ENCODE measurements at regions not wholly inside any gene's neighbourhood (a gene's known extent, or its start where the extent isn't known, plus 50 kb on each side); places are given as distances from the start of the nearest gene placed in this dataset.
A peak's percentile ranks its signal among the peaks of the same experiment; 100 is the strongest.
"Not testable (repeated sequence)": the region's sequence is repeated elsewhere in the genome, so short reads cannot be mapped to it uniquely, and the experiment has no call there.

DNA sequence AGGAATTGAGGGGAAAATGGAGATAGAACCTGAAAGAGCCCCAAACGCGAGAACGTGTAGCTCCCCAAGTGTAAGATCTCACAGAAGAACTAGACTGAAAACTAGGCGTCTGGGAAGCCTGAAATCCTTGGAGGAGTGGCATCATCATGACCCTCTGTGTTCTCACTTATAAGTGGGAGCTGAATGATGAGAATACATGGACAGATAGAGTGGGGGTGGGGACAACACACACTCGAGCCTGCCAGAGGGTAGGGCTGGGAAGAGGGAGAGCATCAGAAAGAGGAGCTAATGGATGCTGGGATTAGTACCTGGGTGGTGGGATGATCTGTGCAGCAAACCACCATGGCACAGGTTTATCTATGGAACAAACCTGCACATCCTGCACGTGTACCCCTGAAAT is 258.7 kb upstream of the NOTCH2NLA start:
- H3K27ac ChIP-seq: not testable (repeated sequence)

DNA sequence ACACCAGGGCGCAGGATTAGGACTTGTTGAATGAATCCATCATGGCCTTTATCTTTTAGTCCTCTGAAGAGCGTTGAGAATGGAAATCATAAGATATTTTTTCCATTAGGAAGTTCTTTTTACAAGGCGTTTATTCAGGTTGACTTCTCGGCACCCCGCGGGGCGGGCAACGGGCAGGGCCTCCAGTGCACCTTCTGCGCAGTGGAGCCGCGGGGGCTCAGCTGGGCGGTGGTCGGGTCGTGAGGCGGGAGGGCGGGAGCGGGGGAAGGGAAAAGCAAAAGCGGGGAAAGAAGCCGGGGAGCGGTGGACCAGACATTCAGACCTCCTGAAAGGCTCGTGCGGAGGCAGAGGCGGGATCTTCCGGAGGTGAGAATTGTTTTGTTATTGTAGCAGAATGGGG is 258.3 kb upstream of the NOTCH2NLA start:
- H3K27ac ChIP-seq: not testable (repeated sequence)

DNA sequence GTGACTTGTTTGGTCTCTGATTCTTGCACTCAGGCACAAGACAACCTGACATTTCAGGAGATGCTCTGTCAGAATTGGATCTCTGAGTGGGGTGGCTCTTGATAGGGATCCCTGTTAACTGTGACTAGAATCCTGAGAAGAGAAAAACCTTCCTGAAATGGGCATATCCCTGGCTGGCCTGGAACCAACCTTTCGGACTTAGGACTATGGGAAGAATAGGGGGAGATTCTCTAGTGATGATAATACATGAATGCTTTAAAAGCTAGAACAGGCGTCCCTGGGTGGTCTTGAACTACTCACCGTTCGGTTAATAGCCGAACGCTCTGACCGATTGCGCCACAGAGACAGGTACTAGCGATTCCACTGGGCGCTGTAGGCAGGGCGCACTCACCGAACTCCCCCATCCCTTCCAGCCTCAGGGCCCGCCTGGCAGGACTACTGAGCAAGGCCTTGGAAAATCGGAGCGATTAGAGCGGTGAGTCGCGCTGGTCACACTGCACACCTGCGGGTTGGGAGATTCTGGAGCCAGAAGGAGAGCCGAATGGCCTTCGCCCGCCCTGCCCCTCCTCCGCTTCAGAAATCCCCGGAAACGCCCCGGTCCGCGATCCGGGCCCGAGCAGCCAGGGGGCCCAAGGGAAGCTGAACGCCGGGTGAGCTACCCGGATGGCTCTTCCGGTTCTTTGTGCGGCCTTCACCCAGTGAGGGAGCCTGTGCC is 257.6 kb upstream of the NOTCH2NLA start:
- H3K27ac ChIP-seq: not testable (repeated sequence)

DNA sequence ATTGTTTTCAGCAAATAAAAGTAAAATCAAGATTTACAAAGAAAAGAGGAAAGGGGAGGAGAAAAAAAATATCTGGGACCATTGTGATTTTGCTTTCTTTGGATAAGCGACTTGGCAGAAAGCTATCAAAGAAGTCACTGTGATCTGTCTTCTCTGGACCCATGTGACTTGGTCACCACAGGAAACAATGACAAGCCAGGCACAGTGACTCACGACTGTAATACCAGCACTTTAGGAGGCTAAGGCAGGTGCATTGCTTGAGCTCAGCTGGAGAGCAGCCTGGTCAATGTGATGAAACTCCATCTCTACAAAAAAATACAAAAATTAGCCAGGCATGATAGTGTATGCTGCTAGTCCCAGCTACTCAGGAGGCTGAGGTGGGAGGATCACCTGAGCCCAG is 255.4 kb upstream of the NOTCH2NLA start:
- H3K27ac ChIP-seq: not testable (repeated sequence)

DNA sequence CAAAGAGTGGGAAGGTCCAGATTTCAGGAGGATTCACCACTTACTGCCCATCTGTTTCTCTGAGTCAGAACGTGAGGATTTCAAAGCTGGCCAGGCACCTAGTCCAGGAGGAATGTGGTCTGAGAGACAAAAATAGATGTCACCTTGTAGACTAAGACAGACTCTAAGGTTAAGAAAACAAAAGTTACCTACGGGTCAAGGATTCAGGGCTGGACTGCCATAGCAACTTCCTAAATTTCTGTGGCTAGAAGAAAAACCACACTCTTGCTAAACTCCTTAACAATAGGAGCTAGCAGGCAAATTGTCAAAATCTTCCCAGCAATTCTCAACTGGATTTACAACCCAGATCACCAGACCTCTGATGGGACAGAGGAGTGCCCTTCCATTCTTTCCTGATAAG is 250.4 kb upstream of the NOTCH2NLA start:
- H3K27ac ChIP-seq: not testable (repeated sequence)

DNA sequence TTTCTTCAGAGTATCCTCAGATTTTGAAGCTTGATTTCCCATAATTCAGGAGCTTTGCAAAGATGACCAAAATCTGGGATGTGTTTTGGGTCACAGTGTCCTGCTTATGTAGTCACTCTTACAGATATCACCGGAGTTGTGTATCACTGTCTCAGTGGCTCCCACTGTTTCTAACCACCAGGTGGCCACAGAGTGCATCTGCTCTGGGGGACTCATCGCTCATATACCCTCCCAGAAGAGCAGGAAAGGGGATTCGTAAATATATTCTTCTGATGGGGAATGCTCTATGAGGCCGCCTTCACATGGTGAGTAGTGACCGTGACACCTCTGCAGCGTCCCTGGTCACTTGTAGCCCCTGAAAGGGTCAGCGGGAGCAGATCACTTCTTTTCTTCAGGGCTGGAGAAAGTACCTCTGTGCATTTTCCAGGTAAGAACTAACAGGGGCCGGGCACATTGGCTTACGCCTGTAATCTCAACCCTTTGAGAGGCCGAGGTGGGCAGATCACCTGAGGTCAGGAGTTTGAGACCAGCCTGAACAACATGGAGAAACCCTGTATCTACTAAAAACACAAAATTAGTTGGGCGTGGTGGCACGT is 249.4 kb upstream of the NOTCH2NLA start:
- TF ChIP-seq, protein P1, sequence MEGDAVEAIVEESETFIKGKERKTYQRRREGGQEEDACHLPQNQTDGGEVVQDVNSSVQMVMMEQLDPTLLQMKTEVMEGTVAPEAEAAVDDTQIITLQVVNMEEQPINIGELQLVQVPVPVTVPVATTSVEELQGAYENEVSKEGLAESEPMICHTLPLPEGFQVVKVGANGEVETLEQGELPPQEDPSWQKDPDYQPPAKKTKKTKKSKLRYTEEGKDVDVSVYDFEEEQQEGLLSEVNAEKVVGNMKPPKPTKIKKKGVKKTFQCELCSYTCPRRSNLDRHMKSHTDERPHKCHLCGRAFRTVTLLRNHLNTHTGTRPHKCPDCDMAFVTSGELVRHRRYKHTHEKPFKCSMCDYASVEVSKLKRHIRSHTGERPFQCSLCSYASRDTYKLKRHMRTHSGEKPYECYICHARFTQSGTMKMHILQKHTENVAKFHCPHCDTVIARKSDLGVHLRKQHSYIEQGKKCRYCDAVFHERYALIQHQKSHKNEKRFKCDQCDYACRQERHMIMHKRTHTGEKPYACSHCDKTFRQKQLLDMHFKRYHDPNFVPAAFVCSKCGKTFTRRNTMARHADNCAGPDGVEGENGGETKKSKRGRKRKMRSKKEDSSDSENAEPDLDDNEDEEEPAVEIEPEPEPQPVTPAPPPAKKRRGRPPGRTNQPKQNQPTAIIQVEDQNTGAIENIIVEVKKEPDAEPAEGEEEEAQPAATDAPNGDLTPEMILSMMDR (conservative IDR thresholded peaks at IDR 0.05): peak; percentile 83
- H3K27ac ChIP-seq: not testable (repeated sequence)

DNA sequence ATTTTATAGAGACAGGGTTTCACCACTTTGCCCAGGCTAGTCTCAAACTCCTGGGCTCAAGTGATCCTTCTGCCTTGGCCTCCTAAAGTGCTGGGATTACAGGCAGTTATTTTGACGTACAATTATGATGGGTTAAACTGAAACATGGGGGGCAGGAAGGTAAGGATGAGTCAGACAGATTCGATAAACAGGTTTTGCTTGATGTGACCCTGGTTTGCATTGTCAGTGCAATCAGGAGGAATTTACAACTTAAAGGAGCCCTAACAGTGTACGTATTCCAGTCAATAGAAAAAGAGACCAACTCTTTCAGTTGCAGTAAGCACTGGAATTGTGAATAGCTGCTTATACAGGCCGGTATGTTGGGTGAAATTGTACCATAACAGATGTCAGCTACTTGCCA is 246.3 kb upstream of the NOTCH2NLA start:
- not testable (repeated sequence) for H3K27ac ChIP-seq

DNA sequence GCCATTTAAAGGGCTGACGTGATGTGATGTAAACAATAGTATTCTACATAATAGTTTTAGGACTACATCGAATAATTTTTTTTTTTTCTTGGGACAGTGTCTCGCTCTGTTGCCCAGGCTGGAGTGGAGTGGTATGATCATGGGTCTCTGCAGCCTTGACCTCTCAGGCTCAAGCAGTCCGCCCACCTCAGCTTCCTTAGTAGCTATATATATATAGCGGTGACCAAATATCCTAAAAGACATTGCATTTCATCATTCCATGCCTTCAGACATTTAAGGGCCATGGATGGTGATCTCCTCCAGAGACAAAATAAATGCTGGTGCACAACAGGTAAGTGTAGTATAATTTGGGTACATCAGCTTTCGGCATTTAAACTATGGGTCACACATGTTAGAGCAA is 245.4 kb upstream of the NOTCH2NLA start:
- not testable (repeated sequence) for H3K27ac ChIP-seq

DNA sequence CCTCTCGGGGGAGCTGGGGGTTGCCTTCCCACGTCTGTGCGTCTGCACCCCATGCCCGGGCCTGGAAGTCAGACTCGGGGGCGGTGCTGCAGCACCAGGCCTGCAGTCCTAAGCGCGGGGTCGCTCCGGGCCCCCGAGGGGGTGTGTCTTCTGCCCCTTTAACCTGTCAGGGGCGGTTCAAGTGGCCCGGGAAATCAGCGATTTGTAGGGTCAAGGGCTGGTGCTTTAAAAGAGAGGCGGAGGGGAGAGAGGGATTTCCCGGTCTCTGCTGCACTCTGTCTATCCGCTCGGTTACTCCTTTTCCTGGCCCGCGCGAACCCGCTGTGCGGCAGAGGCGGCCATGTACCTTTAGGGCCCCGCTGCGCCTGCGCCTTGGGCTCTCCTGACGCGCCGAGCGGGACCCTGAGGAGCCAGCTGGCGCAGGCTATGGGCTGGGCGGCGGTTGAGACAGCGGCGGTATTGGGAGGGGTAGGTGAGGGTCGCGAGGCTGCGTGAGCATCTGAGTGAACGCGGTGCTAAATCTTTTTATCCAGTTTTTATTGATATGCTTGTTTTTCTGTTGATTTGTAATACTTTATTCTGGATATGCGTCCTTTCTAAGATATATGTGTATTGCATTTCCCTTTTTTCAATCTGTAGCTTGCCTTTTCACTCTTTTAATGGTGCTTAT is 243.5 kb upstream of the NOTCH2NLA start:
- peak overlapping the region; percentile 46; the same call in 1 of the 2 replicates for H3K27ac ChIP-seq

DNA sequence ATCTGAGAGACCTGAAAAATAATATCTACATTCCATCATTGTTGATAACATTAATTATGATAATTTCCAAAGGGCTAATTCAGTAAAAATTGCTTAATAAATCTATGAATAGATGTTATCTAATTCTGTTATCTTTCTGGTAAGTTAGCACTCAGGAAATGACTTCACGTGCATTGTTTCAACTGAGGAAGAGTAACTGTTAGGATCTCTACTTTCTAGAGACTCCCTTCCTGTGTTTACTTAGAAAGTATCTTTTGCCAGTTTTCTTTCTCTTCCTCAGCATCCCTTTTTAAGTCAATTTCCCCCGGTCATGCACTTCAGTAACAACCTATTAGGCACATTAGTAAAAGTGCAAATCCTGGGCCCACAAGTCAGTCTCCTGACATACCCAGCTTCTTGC is 231.1 kb upstream of the NOTCH2NLA start:
- not testable (repeated sequence) for H3K27ac ChIP-seq

DNA sequence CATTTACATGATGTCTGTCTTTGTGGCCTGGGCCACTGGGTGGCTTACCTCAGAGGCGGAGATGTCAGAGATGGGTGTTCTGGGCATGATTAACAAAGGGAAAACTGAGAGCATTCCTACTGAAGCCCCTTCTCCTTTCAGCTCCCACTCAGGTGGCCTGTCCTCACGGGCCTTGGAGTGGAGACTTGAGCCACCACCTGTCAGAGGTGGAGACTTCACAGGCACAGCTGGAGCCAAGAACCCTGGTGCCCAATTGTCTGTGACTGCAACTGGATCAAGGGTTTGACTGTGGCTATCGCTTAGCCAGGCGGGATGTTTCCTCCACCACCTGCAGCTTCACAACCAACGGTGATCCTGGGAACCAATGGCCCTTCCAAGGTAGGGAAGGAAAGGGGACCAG is 230.5 kb upstream of the NOTCH2NLA start:
- H3K27ac ChIP-seq: not testable (repeated sequence)

DNA sequence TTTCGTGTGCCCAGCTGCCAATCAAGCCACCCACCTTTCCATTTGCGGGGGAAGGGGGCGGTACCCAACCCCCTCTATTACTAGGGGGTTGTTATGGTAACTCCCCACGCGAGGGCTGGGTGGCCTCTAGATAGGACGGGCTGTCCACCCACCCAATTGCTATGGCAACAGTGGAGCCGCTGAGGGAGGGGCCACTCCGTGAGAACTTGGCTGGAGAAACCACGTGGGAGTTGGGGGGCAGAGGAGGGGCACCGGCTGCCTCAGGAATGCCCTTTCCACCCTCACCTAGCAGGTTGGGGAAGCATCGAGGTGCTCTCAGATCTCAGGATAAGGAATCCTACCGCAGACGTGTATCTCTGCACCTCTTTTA is 220.0 kb upstream of the NOTCH2NLA start:
- H3K27ac ChIP-seq: not testable (repeated sequence)

DNA sequence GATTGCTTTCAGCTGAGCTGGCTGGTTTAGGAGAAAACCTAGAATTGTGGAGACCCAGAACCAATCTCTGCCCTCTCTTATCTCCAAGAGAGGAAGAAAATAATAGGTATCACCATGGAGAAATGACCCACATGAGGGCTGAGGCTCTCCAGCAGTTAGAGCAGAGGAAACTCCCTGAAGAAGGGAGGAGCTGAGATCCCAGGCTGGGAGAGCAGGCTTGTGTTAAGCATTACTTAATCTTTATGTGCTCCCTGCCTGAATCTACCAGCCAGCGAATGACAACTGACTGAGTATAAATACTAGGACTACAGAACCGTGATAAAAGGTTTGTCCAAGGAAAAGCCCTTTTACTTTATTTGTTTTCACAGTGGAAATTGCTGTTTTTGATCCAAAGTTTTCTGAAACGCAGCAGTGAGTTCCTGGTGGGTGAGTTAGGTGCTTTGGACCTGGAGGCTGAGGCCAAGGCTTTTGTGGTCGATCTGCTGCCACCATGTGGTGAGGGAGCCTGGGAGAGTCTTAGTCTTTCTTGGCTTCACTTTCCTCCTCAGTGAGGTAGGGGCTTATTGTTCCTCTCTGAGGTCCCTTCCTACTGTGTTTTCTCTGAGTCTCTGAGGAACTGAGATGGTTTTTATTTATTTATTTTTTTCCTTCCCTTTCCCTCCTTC is 219.5 kb upstream of the NOTCH2NLA start:
- H3K27ac ChIP-seq: not testable (repeated sequence)

DNA sequence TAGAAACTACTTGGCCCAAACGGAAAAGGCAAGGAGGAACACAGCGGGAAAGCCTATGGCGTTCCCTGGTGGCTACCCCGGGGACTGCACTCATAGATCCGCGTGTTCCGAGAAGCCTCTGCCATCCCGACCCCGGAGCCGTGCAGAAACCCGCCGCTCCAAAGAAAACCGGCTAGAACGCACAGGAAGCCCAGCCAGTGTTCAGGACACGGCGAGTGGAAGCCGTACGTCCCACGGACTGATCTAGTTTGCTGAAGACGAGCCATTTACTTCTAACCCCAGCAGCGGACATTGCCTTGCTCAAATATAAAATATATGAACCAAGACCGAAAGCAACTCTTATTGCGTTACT is 215.0 kb upstream of the NOTCH2NLA start:
- H3K27ac ChIP-seq: not testable (repeated sequence)

DNA sequence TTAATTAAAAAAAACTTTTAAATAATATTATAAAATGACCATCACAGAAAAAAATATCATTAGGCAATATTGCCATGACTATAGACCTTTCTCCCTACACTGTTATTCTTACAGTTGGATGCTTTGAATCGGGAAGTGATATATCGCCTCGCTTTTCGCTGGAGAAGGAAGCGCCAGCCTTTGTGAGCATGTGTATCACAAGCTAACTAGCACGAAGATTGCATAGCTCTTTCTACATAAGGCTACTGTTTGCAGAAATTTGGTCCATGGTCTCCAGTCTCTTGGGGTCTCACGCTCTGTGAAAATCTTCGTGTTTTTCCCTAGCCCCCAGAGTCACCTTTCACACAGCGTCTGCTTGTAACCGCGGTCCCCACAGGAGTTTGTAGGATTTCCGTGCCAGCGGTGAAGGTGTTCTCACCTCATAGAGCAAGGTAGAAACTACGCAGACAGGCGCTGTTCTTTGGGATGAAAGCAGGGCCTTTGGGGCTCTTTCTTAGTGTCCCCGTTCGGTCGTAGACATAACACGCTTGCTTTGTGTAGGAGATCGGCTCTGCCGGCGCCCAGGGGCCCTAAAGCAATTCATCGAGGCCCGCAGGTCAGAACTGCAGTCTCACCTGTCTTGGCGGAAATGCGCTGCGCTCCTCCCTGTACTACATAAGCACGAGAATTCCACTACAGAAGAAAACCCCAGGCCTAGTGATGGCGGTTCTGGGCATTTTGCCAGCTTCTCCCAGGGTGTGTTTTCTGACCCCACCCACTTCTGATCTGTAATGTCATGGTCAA is 214.5 kb upstream of the NOTCH2NLA start:
- H3K27ac ChIP-seq: not testable (repeated sequence)

DNA sequence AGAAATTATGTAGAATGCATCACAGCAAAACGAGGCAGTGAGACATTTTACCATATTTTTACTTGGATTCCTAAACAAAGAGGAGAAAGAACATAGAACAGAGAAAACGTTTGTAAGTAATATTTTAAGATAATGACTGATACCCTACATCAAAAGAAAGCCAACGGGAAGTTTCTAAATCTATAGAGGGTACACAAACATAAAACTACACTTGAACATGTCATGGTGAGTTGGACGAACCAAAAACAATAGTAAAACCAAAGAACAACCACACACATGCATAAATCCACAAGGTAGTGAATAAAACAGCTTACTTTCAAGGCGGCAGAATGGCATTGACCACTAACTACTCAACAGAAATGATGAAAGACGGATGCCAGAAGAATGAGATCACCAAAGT is 209.7 kb upstream of the NOTCH2NLA start:
- not testable (repeated sequence) for H3K27ac ChIP-seq

DNA sequence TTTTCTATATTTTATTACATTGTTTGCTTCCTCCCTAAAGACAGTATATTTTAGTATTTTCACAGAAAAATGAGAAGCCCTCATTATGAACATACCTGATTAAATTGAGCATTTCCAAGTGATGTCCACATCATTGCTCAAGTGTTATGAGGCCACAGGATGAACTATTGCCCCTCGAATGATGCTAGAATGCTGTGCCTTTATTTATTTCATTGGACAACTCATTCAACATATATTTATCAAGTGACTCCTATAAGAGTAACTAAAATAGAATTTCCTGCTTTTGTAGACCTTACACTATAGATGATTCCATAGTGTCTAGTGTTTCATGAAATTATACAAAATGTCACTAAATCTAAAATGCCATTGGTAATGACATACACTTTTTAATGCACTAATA is 187.8 kb upstream of the NOTCH2NLA start:
- H3K27ac ChIP-seq: not testable (repeated sequence)

DNA sequence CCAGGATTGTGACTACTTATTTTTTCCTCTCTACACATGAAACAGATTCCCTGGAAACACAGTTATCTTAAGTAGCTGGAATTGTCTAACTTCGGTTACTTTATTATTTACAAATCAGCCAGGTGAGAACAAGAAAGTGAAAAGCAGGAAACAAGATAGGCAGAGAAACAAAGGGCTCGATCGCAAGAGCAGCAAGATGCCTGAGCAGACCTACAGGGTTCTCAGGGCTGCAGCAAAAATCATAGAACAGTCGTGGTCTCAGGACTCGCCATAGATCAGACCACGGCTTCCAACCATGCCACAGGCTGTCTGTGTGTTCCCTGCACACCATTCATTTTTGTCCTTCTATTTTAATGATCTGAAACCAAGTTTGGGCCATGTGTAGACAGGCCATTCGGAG is 186.2 kb upstream of the NOTCH2NLA start:
- not testable (repeated sequence) for H3K27ac ChIP-seq

DNA sequence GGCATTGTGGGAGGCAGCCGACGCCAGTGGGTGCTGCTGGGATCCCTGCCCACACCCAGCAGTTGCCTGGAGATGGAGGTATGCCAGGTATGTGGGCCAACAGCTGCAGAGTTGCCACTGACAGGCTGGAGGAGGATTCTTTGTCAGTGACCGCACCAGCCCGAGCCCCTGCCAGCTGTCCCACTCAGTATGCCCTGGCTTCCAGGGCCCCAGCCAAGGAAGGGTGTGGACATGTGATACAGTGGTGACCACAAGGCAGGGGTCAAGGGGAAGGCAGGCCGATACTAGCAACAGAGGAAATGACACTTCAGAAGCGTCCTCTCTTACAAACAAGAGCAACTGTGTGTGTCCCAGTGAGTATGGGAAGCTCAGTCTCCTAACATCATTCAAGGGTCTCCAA is 185.1 kb upstream of the NOTCH2NLA start:
- H3K27ac ChIP-seq: not testable (repeated sequence)

DNA sequence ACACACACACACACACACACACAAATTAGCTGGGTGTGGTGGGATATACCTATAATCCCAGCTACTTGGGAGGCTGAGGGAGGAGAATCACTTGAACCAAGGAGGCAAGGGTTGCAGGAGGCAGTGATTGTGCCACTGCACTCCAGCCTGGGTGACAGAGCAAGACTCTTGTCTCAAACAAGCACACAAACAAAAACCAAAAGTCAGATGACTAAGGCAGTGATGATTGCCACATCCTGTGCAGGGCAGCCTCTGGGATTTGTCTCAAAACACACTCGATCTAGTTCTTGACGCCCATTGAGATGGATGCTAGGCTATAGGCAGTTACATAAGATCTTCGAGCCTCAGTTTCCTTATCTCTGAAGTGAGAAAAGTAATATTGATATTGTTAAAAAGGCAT is 183.1 kb upstream of the NOTCH2NLA start:
- not testable (repeated sequence) for H3K27ac ChIP-seq

Data from VCaP (cell line).